SK-N-SH treated with all-trans-retinoic acid at 6 μM for 48 hours (cell line): ENCODE measurements at regions not wholly inside any gene's neighbourhood (a gene's known extent, or its start where the extent isn't known, plus 50 kb on each side); places are given as distances from the start of the nearest gene placed in this dataset.

Source experiments
- ARNTL ChIP-seq: fragments of 450-650 bp; formaldehyde crosslinking; IDR thresholded peaks from 2 replicates; pipeline ENCODE4 v1.5.0; 2020; ENCODE audit warnings: low read depth, mild to moderate bottlenecking, moderate library complexity, borderline replicate concordance
- CREB5 ChIP-seq: fragments of 250-450 bp; sonication (Bioruptor Pico); IDR thresholded peaks from 2 replicates; pipeline ENCODE4 v1.5.1; 2020; ENCODE audit warnings: low read depth, mild to moderate bottlenecking, moderate library complexity
- CSDC2 ChIP-seq: fragments of 250-450 bp; sonication (Bioruptor Pico); IDR thresholded peaks from 2 replicates; pipeline ENCODE4 v1.5.0; 2020; ENCODE audit warnings: mild to moderate bottlenecking, moderate library complexity
- GLIS3 ChIP-seq: fragments of 250-450 bp; sonication (Bioruptor Pico); IDR thresholded peaks from 2 replicates; pipeline ENCODE4 v1.5.0; 2020; ENCODE audit warnings: mild to moderate bottlenecking, moderate library complexity
- PPARA ChIP-seq: fragments of 250-450 bp; sonication (Bioruptor Pico); IDR thresholded peaks from 2 replicates; pipeline ENCODE4 v1.5.0; 2020; ENCODE audit warnings: mild to moderate bottlenecking, borderline replicate concordance
- TOX ChIP-seq: fragments of 250-450 bp; sonication (Bioruptor Pico); IDR thresholded peaks from 2 replicates; pipeline ENCODE4 v1.8.0; 2021; ENCODE audit warnings: mild to moderate bottlenecking, moderate library complexity, borderline replicate concordance
- ZC3H10 ChIP-seq: fragments of 250-450 bp; sonication (Bioruptor Pico); IDR thresholded peaks from 2 replicates; pipeline ENCODE4 v1.5.1; 2021; ENCODE audit warnings: mild to moderate bottlenecking, moderate library complexity
- ZFP3 ChIP-seq: fragments of 250-450 bp; sonication (Bioruptor Pico); IDR thresholded peaks from 2 replicates; pipeline ENCODE4 v1.5.0; 2020; ENCODE audit warnings: mild to moderate bottlenecking, moderate library complexity
- ZNF565 ChIP-seq: fragments of 450-650 bp; formaldehyde crosslinking; conservative IDR thresholded peaks from 2 replicates; pipeline ENCODE4 v1.5.0; 2020; ENCODE audit warnings: low read depth, mild to moderate bottlenecking, moderate library complexity
- ZNF70 ChIP-seq: fragments of 450-650 bp; formaldehyde crosslinking; IDR thresholded peaks from 2 replicates; pipeline ENCODE4 v1.5.0; 2020; ENCODE audit warnings: mild to moderate bottlenecking, moderate library complexity
- TF ChIP-seq, protein P1 (sequence below): fragments of 250-450 bp; sonication (Bioruptor Pico); IDR thresholded peaks from 2 replicates; pipeline ENCODE4 v1.8.0; 2020; ENCODE audit warnings: mild to moderate bottlenecking, moderate library complexity, borderline replicate concordance

DNA sequence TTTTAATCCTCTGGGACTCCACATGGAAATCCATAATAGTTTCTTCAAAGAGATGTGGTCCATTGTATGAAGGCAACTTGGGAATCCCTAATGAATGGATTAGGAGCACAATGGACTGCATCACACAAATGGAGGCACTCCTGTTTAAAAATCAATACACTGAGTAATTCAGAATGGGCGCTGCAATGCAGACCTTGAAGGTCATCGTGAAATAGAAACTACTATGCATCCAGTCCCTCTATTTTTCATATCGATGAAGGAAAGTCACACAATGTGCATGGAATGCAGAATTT is 98.8 kb upstream of the EGFL6 start:
- TF ChIP-seq ZNF70 (CRISPR knock-in tag) (no peak), ARNTL (no peak), ZC3H10 (CRISPR knock-in tag) (no peak), CSDC2 (no peak), PPARA (CRISPR knock-in tag) (no peak), GLIS3 (CRISPR knock-in tag) (no peak), ZNF565 (CRISPR knock-in tag) (no peak), ZFP3 (CRISPR knock-in tag) (no peak), TOX (CRISPR knock-in tag) (0 out of 2 replicates have a peak, but pooled peaks have one; percentile 12), CREB5 (CRISPR knock-in tag) (no peak)
- TF ChIP-seq, protein P1, sequence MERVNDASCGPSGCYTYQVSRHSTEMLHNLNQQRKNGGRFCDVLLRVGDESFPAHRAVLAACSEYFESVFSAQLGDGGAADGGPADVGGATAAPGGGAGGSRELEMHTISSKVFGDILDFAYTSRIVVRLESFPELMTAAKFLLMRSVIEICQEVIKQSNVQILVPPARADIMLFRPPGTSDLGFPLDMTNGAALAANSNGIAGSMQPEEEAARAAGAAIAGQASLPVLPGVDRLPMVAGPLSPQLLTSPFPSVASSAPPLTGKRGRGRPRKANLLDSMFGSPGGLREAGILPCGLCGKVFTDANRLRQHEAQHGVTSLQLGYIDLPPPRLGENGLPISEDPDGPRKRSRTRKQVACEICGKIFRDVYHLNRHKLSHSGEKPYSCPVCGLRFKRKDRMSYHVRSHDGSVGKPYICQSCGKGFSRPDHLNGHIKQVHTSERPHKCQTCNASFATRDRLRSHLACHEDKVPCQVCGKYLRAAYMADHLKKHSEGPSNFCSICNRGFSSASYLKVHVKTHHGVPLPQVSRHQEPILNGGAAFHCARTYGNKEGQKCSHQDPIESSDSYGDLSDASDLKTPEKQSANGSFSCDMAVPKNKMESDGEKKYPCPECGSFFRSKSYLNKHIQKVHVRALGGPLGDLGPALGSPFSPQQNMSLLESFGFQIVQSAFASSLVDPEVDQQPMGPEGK (CRISPR knock-in tag), result no peak
